ENCODE measurements at regions not wholly inside any gene's neighbourhood (a gene's known extent, or its start where the extent isn't known, plus 50 kb on each side); places are given as distances from the start of the nearest gene placed in this dataset.

GRCh38 chr3:57009802-57010201 is 50.7 kb upstream of the SPATA12 start:
- no peak for DNase-seq

DNA sequence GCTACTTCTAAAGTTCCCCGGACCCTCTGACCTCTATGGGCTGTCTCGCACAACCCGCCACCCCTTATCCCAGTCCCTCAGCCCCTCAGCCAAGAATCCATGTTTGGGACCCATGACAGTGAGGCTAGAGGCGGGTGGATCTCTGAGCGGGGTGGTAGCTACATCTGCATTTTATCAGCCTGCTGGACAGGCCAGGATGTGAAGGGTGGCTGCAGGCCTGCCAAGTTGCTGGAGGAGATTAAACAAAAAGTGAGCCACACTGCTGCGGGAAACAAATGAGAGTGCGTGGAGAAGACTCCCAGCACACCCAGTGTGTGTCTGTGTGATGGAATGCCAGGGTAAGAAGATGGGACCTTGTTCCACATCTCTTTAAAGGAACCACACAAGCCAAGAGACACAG is 51.1 kb upstream of the SPATA12 start:
- DNase-seq: no peak

GRCh38 chr3:57007521-57008460 is 52.7 kb upstream of the SPATA12 start:
- peak; percentile 78 for DNase-seq

DNA sequence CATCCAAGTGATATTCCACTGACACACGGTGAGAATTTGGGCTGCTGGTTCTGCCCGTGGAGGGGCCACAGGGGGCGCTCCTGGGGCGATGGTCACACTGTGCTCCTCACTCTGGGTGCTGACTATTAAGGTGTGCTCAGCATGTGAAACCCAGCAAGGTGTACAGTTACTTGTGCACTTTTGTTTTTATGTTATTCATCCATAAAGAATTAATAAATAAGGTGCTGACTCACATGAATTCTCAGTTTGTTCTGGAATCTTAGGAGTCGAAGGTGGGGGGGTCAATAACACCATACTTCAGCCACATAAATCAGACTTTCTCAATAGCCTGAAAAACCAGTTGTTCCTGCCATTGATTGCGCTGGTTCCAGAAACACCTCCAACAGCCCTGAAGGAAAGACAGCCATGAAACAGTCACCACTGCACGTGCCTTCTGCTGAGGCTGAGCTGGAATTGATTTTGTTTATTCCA is 53.5 kb upstream of the SPATA12 start:
- DNase-seq: no peak

DNA sequence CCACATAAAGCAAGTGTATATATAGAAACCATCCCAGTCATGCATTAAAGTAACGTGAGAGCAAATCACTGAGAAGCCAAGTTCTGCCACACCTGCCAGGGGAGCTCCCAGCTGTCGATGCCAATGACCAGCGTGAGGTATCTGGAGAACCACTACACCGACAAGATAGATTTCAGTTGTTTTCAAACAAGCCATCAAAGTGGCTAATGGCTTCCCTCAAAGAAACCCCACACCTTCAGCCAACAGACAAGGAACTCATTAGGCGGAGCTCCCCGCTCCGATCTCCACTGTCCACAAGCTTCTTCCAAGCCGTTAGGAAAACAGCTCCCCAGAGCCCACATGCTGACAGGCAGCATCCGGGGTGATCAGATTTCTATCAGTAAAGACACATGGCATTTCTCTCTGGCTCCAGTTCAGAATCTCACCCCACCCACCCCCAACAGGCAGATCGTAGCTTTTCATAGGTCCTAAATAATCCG is 54.2 kb upstream of the SPATA12 start:
- no peak for DNase-seq

- DNase-seq: no peak
Measured at GRCh38 chr3:57004229-57004628, 56.2 kb upstream of the SPATA12 start.

- no peak for DNase-seq
Measured at GRCh38 chr3:57003676-57004075, 56.8 kb upstream of the SPATA12 start.

- no peak for DNase-seq
Measured at GRCh38 chr3:57001356-57001755, 59.1 kb upstream of the SPATA12 start.

DNA sequence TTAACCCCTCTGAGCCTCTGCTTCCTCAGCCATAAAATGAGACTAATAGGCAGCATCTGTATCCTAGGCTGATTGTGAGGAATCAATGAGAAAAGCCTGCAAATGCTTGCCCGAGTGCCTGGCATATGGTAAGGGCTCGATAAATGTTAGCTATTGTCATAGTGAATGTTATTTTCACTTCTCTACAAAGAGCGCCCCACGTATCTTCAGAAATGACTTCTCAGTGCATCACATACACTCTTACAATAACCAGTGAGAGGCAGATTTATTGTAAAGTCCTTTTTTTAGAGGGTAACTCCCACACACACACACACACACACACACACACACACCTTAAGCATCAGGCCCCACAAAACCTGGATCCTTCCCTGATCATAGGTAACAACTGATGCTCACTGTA is 60.5 kb upstream of the SPATA12 start:
- no peak for DNase-seq

GRCh38 chr3:56999547-56999946 is 60.9 kb upstream of the SPATA12 start:
- DNase-seq: no peak

DNA sequence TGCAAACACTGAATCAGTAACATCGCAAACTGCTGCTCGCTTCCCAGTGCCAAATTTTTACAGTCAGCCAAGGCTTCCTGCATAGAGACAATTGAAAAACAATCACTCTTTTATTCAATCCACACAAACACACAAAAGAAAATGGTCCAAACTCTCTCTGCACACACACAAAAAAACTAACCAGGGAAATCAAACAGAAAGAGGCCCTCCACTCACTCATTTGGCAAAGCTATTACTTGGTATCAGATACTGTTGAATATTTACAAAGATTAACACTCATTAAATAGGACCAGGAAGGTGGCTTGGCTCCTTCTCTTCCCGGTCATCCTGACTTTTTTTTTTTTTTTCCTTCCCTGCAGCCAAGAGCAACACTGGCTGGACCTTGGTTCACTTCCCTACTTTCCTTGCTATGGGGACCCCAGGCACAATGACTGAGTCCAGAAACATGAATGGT is 62.4 kb upstream of the SPATA12 start:
- no peak for DNase-seq

- no peak for DNase-seq
Measured at GRCh38 chr3:56997675-56998074, 62.8 kb upstream of the SPATA12 start.

DNA sequence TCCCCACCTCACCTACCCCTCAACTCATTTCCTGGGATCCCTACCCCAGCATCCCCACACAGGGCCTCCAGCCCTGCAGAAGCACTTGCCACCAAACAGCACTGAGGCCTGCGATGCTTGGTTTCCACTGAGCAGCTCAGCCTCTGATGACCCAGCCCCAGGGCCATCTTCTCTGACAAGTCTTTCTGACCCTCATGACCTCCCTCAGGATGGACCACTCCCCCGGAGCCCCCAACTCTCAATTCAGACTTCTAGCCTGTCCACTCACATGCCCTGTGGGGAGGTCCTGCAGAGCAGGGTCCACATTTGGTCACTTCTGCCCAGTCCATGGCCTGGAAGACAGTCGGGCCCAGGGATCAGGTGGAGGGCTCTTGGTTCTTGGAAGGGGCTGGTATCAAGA is 63.4 kb upstream of the SPATA12 start:
- no peak for DNase-seq

- no peak for DNase-seq
Measured at GRCh38 chr3:56994391-56994790, 66.1 kb upstream of the SPATA12 start.

- no peak for DNase-seq
Measured at GRCh38 chr3:56990641-56991015, 69.8 kb upstream of the SPATA12 start.

GRCh38 chr3:56989977-56990640 is 70.4 kb upstream of the SPATA12 start:
- no peak for DNase-seq

- DNase-seq: no peak
Measured at GRCh38 chr3:56989169-56989976, 71.1 kb upstream of the SPATA12 start.

DNA sequence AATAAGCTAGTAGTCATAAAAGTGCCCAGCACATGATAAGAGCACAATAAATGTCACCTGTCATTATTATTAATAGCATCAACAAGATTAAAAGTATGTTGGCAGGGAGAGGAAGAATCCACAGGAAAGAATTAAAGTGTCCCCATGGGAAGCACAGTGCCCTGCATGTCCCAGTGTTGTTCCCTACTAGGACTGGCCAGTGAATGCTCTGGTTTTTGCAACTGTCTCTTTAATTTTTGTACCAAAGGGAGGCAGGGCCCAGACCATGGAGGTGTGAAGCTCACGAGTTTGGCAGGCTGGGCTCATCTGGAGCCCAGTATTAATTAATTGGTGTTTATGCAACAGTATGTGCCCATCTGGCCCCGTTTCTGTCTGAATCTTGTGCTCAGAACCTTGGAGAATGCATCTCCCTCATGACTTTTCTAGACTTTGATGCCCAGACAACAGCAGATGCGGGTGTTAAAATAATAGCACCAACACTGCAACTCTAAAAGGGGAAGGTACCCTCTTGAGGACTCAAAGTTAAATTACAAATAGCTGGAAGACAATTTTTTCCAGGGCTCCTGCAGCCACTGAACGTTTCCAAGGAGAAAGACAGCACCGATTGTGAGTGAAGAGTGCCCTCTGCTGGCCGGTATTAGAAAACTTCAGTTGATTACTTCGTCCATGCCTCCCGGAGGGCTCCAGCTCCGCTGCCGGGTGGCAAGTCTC is 71.9 kb upstream of the SPATA12 start:
- DNase-seq: peak; percentile 85

GRCh38 chr3:56987238-56987895 is 73.1 kb upstream of the SPATA12 start:
- DNase-seq: no peak

DNA sequence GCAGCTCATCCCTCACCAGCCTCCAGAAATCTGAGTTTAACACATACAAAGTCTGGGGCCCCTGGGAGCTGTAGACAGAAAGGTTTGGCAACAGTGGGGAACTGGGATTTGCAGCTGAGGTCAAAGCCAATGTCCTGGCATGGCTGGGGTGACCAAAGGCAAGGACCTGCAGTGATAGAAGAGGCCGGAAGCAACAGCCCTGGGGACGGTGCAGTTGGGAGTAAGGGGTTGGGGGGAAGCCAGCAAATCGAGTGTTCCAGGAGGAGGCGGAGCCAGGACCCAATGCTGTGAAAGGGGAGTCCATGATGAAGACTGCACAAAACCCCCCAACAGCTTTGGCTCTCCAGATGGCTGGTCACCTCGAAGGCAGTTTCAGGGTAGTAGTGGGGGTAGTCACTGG is 74.1 kb upstream of the SPATA12 start:
- no peak for DNase-seq

DNA sequence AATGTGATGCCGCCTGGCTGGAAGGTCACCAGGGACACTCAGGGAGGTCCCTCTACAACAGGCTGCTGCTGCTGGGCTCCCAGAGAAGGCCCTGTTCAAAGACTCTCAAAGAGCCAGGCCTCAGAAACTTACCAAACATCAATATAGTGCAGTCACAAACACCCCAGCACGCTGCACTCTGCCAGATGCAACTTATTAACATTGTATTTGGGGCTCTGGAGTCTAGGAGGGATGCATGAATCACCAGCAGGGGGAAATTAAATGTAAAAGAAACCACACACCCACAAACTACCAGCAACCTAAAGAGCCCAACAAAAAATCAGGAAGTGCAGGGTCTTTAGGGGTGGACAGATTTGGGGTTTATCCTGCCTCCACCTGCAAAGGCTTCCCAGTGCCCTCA is 74.6 kb upstream of the SPATA12 start:
- DNase-seq: no peak

DNA sequence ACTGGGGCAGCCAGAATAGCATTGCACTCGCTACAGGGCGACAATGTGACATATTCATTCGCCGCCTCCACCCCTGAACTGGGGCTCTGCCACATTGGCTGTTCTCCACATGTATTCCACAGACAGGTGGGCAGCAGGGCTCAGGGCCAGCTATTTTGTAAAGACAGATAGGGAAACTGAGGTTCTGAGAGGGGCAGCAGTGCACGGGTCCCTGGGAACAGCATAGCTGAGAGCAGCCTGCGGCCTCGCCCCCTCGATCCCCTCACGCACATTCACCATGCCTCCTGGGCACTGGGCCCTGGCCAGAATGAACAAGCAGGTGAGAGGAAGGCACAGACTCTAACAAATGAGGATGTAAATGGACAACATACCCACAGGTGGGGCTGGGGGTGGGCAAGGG is 75.0 kb upstream of the SPATA12 start:
- DNase-seq: no peak

Measured in right forelimb (tissue), 1 donor.